22Rv1 (cell line): ENCODE measurements at regions not wholly inside any gene's neighbourhood (a gene's known extent, or its start where the extent isn't known, plus 50 kb on each side); places are given as distances from the start of the nearest gene placed in this dataset.
A peak's percentile ranks its signal among the peaks of the same experiment; 100 is the strongest.

Experiments
- H3K27ac ChIP-seq: fragments of 450-650 bp; 2 replicates; pipeline ENCODE4 v1.5.1; 2017
- ZFX ChIP-seq: fragments of 450-650 bp; IDR thresholded peaks from 2 replicates; pipeline ENCODE4 v1.6.1; 2017; ENCODE audit warnings: antibody characterized with exemption, borderline replicate concordance
- TF ChIP-seq, protein P1 (sequence below): fragments of 450-650 bp; IDR thresholded peaks from 2 replicates; pipeline ENCODE4 v1.5.1; 2017; ENCODE audit warnings: mild to moderate bottlenecking

DNA sequence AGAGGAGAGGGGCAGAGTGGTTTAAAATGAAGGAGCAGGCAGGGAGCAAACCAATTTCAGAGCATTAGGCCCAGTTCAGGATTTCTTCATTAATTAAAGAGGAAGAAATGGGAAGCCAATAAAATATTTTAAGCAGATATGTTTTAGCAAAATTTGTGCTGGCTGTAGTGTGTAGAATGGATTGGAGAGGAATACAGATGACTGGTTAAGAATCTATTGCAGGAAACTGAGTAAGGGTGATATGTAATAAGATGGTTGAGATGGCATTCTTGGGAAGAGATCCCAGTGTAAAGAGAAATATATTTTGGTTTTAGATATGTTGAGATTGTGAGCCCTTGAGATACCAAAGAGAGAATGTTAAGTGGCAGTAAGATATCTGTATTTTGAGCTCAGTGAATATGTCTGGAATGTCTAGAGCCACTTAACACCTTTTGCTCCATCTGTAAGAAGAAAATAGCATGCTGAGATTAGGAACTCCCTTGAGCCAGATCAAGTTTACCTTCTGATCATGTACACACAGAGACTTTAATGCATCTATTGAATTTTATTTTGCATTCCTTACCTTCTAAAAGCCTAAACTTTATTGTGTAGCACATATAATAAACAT lies 79.5 kb upstream of the SLC27A6 start:
- TF ChIP-seq ZFX: no peak
- TF ChIP-seq, protein P1, sequence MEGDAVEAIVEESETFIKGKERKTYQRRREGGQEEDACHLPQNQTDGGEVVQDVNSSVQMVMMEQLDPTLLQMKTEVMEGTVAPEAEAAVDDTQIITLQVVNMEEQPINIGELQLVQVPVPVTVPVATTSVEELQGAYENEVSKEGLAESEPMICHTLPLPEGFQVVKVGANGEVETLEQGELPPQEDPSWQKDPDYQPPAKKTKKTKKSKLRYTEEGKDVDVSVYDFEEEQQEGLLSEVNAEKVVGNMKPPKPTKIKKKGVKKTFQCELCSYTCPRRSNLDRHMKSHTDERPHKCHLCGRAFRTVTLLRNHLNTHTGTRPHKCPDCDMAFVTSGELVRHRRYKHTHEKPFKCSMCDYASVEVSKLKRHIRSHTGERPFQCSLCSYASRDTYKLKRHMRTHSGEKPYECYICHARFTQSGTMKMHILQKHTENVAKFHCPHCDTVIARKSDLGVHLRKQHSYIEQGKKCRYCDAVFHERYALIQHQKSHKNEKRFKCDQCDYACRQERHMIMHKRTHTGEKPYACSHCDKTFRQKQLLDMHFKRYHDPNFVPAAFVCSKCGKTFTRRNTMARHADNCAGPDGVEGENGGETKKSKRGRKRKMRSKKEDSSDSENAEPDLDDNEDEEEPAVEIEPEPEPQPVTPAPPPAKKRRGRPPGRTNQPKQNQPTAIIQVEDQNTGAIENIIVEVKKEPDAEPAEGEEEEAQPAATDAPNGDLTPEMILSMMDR: no peak
- H3K27ac ChIP-seq: no peak overlapping the region

DNA sequence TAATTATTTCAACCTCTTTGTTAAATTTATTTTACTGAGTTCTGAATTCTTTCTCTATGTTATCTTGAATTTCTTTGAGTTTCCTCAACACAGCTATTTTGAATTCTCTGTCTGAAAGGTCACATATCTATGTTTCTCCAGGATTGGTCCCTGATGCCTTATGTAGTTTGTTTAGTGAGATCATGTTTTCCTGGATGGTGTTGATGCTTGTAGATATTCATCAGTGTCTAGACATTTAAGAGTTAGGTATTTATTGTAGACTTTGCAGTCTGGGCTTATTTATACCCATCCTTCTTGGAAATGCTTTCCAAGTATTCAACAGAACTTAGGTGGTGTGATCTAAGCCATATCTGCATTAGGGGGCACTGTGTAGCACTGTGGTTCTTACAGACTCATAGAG lies 70.2 kb upstream of the SLC27A6 start:
- TF ChIP-seq ZFX: no peak
- TF ChIP-seq, protein P1: no peak

DNA sequence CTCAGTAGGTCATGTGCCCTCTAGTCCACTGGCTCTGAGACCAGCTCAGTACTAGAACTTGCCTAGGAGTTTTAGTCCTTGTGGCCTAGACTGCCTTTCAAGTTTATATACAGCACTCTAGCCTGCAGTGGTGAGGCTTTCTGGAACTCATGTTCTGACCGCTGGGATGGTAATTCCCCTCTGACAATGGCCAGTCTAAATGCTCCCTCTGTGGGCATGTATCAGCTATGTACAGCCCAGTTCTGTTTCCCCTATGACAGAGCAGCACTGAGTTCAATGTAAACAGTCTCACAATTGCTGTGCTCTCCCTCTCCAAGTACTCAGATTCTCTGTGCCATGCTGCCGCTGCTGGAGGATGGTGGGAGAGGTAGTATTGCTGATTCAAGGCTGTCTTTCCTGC lies 68.6 kb upstream of the SLC27A6 start:
- no peak overlapping the region for H3K27ac ChIP-seq
- TF ChIP-seq ZFX: no peak
- TF ChIP-seq, protein P1: no peak

More for the DNA sequence above, 70.2 kb upstream of the SLC27A6 start:
- H3K27ac ChIP-seq: no peak overlapping the region

DNA sequence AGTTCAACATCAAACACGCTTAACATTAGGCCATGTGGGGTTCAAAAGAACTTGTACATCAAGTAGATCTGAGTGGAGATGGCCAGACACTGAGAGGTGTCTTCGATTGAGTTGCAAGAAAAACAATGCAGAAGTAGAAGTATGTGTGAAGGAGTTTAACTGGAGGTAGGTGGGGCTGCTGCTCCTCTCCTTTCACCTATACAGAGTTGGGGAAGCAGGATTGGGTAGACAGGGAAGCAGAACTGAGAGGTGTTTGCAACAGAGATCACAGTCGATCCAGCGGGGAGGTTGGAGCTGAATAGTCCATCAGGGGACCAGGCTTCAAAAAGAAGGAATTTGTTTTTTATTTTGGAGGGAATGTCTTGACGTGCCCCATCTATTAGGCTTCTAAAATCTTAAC lies 61.7 kb upstream of the SLC27A6 start:
- TF ChIP-seq ZFX: no peak
- TF ChIP-seq, protein P1: no peak
- no peak overlapping the region for H3K27ac ChIP-seq

DNA sequence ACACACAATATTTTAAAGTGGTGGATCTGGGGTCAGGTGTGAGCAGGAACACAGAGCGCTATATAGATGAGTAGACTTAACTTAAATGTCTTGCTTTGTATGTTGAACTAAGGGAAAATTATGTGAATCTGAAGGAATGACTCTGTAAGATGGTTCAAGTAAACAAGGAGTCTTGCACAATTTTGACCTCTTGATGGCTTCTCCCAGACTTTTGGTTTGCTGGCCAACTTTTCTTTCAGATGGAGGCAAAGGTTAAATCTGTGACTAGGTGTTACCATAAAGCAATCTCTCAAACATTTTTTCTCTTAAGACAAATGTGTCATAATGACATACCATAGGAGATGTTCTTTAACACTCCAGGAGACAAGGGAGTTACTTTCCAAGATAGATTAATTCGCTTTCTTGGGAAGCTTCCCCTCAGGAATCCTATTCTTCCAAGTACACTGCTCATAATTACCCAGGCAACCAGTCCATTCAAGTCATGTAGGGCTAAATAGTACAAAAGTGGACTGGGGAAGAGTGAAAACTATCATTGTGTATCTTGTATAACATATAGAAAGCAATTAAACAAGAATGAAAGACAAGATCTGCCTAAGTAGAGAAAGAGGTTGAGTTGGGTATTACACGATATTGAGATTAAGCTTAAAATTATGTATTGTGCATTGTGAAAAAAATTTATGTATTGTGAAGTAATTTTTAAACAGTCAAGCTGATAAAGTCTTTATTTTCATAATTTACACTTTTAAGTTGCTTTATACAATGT lies 60.3 kb upstream of the SLC27A6 start:
- no peak for TF ChIP-seq ZFX
- TF ChIP-seq, protein P1: no peak
- no peak overlapping the region for H3K27ac ChIP-seq

DNA sequence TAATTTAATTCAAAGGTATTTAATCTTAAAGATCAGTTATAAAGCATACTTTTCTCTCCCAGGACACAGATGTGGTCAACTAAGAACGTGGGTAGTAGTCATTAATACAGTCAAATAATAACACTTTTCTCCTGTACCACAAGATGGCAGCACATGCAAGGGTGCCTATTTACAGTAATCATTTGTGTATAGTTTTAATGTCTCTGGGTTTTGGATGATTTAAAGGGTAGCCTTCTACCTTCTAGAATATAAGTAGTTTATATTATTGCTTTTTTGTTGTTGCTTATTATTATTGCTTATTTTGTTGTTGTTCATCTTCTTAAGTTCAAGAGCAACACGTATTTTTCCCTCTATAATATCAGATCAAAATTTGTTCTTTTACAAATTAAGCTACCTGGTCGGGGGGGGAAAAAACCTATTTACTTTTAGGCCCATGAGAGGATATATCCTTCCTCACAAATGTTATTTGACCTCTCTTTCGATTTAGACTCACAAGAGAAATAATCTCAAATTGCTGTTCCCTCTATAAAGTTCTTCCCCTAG lies 59.6 kb upstream of the SLC27A6 start:
- TF ChIP-seq ZFX: no peak
- TF ChIP-seq, protein P1: peak; percentile 94
- H3K27ac ChIP-seq: no peak overlapping the region

DNA sequence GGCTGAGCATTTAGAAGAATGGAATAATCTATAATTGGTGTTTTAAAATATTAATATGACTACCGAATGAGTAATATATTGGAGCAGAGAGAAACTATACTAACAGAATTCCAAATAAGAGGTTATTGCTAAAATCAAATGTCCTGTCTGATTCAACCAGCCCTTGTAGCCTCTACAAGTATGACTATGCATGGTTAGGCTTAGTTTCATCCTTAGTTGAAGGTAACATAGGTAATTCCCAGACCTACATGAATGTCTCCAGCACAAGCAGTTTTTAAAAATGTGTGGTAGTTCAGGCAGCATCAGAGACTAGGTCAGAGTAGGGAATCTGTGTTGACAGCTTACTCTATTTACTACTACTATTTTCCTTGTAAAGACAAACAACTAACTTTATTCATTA lies 51.7 kb upstream of the SLC27A6 start:
- TF ChIP-seq, protein P1: no peak
- no peak for TF ChIP-seq ZFX
- H3K27ac ChIP-seq: no peak overlapping the region
